K562 (cell line): ENCODE measurements at regions not wholly inside any gene's neighbourhood (a gene's known extent, or its start where the extent isn't known, plus 50 kb on each side); places are given as distances from the start of the nearest gene placed in this dataset.

ENCODE experiments used
- MLX ChIP-seq, 2 experiments: fragments of 450-650 bp in 1 of 2; sonication (generic) in 1 of 2; formaldehyde crosslinking; conservative IDR thresholded peaks; 2 replicates each; pipeline versions ENCODE4 v1.4.0 to v1.8.1; 2020 to 2022; ENCODE audit warnings: mild to moderate bottlenecking in 1 of 2, missing genetic modification reagents in 1 of 2
- OTX1 ChIP-seq: fragments of 450-650 bp; formaldehyde crosslinking; IDR thresholded peaks from 2 replicates; pipeline ENCODE4 v1.4.0; 2022; ENCODE audit warnings: mild to moderate bottlenecking
- TCFL5 ChIP-seq: fragments of 250-450 bp; sonication (Bioruptor Pico); conservative IDR thresholded peaks from 2 replicates; pipeline ENCODE4 v1.6.1; 2021; ENCODE audit warnings: mild to moderate bottlenecking, moderate library complexity, matching md5 sums
- ZNF146 ChIP-seq: IDR thresholded peaks from one replicate; pipeline ENCODE4 v1.6.1; 2018; ENCODE audit warnings: missing compliant biosample characterization; ENCODE audit not compliant: unreplicated experiment
- TF ChIP-seq, protein P1 (sequence below): fragments of 200-800 bp; sonication (Bioruptor generic); IDR thresholded peaks from 2 replicates; pipeline ENCODE4 v1.6.1; 2016; ENCODE audit warnings: missing genetic modification characterization, missing compliant biosample characterization

DNA sequence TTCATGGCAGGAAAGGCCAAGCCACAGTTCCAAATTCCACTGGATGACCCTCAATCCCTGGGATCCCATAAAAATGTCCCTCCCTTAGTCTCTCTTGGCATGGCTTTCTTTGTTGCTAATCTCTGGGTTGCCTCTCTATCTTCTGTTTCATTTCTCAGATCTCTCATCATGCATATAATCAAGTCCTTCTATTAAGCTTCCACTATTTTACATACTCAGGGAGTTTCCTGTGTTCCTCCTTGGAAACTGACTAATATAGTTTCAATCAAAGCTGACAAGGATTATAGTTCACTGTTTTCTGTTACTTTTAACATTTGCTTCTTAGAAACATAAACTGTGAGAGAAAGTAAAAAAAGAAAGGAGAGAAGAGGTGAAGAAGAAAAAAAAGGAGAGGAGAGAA is 113.8 kb upstream of the COL8A1 start (continued):
- TF ChIP-seq, protein P1, sequence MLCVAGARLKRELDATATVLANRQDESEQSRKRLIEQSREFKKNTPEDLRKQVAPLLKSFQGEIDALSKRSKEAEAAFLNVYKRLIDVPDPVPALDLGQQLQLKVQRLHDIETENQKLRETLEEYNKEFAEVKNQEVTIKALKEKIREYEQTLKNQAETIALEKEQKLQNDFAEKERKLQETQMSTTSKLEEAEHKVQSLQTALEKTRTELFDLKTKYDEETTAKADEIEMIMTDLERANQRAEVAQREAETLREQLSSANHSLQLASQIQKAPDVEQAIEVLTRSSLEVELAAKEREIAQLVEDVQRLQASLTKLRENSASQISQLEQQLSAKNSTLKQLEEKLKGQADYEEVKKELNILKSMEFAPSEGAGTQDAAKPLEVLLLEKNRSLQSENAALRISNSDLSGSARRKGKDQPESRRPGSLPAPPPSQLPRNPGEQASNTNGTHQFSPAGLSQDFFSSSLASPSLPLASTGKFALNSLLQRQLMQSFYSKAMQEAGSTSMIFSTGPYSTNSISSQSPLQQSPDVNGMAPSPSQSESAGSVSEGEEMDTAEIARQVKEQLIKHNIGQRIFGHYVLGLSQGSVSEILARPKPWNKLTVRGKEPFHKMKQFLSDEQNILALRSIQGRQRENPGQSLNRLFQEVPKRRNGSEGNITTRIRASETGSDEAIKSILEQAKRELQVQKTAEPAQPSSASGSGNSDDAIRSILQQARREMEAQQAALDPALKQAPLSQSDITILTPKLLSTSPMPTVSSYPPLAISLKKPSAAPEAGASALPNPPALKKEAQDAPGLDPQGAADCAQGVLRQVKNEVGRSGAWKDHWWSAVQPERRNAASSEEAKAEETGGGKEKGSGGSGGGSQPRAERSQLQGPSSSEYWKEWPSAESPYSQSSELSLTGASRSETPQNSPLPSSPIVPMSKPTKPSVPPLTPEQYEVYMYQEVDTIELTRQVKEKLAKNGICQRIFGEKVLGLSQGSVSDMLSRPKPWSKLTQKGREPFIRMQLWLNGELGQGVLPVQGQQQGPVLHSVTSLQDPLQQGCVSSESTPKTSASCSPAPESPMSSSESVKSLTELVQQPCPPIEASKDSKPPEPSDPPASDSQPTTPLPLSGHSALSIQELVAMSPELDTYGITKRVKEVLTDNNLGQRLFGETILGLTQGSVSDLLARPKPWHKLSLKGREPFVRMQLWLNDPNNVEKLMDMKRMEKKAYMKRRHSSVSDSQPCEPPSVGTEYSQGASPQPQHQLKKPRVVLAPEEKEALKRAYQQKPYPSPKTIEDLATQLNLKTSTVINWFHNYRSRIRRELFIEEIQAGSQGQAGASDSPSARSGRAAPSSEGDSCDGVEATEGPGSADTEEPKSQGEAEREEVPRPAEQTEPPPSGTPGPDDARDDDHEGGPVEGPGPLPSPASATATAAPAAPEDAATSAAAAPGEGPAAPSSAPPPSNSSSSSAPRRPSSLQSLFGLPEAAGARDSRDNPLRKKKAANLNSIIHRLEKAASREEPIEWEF (CRISPR knock-in tag): no peak
- TF ChIP-seq TCFL5 (CRISPR knock-in tag) (no peak), MLX (CRISPR knock-in tag; conservative IDR thresholded peaks at IDR 0.05) (no peak), OTX1 (no peak), ZNF146 (CRISPR knock-in tag) (no peak)
